ENCODE measurements at regions not wholly inside any gene's neighbourhood (a gene's known extent, or its start where the extent isn't known, plus 50 kb on each side); places are given as distances from the start of the nearest gene placed in this dataset.

DNA sequence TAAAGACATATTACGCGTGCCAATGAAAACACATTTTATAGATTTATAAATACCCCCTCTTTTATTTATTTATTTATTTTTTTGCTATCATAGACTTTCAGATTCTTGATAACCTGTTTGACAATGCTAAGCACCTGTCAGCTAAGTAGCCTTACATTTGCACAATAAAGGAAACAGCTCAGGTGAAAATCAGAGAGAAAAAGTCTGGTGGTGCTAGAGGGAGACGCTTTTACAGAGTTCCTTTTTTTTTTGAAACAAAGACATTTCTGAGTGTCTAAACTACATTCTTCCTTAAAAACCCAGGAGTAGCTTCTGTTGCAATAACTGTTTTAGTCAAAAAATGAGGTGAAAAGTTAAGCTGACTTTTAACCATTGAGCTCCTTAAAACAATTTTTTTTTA, 1611.6 kb downstream of the NCAM2 start:
- DNase-seq, result no peak

GRCh38 chr21:22627911-22628310, 1629.7 kb downstream of the NCAM2 start:
- no peak for DNase-seq

- no peak for DNase-seq
Measured at GRCh38 chr21:22630953-22631465, 1632.8 kb downstream of the NCAM2 start.

- no peak for DNase-seq
Measured at GRCh38 chr21:22632176-22632575, 1634.0 kb downstream of the NCAM2 start.

DNA sequence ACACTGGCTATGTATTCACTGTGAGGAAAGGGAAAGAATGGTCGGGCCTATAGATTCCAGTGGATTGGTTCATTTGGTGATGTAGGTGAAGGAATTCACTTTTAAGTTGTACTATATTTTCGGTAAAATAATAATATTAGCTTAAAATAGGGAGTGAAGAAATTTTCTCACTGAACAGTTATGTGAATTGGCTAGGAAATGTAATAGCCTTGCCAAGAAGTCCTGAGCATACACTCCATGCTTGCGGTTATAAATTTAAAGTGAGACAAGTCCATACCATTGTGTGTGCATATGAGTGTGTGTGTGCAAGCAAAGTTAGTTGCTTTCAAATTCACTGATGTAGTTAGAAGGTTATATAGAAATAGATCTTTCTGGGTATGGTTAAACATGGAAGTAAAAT, 1651.0 kb downstream of the NCAM2 start:
- DNase-seq, result no peak

DNA sequence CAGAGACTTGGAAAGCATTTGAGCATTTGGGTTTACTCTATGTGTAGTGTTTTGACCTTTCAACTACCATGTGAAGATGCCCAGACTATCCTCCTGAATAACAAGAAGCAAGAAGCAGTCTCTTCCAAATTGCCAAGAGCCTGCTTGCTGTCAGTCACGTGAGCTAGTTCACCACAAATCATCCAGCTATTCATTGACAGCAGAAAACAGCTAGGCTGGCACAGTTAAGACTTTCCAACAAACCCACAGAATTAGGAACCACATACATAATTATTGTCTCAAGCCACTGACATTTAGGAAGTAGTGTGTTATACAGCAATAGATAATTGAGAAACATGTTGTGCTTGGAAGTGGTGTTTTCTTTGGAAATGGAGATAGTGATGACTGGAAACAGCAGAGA, 1652.0 kb downstream of the NCAM2 start:
- no peak for DNase-seq

DNA sequence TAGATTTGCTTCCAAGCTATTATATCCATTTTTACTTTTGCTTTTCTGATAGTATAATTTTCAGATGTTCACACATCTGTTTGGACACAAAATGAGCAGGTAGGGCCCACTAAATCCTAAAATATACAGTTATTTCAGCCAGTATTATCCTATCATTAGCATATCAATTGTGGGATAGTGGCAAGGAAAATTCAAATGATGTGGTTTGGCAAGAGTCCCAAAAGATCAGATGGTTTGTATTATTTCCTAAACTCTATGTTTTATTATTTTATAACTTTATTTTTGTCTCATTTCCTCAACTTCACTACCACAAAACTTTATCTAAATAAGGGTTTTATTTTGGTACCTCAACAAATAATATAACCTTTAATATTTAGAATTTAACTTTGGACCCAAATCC, 1659.6 kb downstream of the NCAM2 start:
- DNase-seq, result no peak

DNA sequence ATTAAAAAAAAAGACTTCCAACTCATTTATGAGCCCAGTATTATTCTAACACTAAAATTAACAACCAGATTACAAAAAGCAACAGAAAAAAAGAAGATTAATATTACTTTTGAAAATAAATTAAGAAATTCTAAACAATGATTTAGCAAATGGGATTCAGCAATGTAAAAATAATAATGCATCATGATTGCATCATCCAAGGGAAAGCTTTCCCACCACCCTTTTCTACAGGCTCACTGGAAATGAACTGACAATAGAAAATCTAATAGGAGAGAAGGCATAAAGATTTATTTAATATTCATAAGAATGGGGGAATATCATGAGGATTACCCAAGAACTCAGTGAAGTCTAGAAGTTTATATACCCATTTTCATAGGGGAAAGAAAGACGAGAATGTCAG, 1671.9 kb downstream of the NCAM2 start:
- no peak for DNase-seq

GRCh38 chr21:22679207-22679606, 1681.0 kb downstream of the NCAM2 start:
- DNase-seq, result no peak

DNA sequence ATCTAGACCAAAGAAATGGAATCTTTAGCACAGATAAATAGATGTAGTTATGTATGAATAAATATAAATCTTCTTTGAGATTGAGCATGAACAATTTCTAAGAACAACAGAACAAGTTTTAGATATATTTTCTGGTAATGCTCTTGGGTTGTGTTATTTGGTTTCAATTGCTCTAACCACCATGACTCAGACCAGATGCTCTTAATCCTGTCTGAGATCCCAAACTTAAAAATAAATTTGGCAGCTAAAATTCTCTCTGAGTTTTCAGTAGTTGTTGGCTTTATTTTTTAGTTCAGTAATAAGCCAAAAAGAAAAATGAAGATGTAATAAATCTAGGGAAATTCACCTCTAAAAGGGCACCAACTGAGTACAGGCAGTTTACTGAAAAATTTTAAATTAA, 1693.4 kb downstream of the NCAM2 start:
- DNase-seq, result no peak

- DNase-seq, result no peak
Measured at GRCh38 chr21:22703521-22703920, 1705.3 kb downstream of the NCAM2 start.

GRCh38 chr21:22710721-22711120, 1712.5 kb downstream of the NCAM2 start:
- no peak for DNase-seq

GRCh38 chr21:22711636-22712035, 1713.4 kb downstream of the NCAM2 start:
- DNase-seq, result no peak

GRCh38 chr21:22725436-22725835, 1727.2 kb downstream of the NCAM2 start:
- DNase-seq, result no peak

DNA sequence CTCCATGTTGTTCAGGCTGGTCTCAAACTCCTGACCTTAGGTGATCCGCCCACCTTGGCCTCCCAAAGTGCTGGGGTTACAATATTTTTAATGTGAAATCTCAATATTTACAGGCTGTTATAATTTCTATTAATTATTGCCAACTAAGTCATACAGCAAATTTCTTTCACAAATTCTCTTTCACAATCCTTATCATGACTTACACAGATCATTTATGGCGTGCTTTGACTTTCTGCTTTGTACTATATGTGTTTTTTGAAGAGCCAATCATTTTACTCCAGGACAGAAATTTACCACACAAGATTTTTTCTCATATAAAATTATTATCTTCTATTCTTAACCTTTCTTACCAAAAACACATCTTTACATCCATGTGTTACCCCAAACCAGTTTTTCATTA, 1729.9 kb downstream of the NCAM2 start:
- peak; percentile 1 for DNase-seq

DNA sequence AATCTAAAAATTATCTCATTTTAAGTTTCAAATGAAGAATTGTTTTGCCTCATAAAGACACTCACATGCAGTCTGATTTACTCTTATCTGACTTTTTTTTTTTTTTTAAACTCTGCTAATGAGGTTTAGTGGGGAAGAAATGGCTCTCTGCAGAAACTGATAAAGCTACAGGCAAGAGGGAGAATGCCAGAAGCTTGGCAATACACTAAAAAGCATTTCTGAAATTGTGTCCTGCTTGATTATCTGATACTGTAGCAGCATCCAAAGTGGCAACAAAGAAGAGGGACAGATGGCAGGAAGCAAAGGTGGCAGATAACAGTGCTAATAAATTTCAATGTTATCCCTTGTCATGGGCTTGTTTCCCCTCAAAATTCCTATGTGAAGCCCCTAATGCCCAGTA, 1744.9 kb downstream of the NCAM2 start:
- DNase-seq, result no peak

DNA sequence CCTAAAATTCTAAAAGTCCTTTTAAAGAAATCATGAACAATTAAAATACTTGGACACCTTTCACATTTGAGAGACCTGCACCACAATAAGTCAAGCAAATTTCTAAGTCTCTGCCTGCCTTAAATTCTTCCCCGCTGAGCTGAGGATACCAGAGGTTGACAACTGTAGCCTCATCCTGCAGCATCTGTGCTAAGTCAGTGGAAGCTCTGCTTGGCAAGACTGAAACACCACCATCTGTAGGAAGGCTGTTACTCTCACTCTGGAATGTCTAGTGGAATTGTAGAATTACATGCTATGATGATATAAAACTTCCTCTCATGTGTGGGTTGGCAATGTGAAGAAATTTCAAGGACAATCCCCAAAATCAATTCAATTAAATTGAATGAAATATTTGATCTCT, 1756.5 kb downstream of the NCAM2 start:
- no peak for DNase-seq

- peak; percentile 55 for DNase-seq
Measured at GRCh38 chr21:22758478-22758877, 1760.3 kb downstream of the NCAM2 start.

- no peak for DNase-seq
Measured at GRCh38 chr21:22762463-22762862, 1764.3 kb downstream of the NCAM2 start.

GRCh38 chr21:22763442-22763841, 1765.2 kb downstream of the NCAM2 start:
- DNase-seq, result no peak

- DNase-seq, result no peak
Measured at GRCh38 chr21:22764222-22764621, 1766.0 kb downstream of the NCAM2 start.

- no peak for DNase-seq
Measured at GRCh38 chr21:22791376-22791775, 1793.2 kb downstream of the NCAM2 start.

GRCh38 chr21:22791986-22792560, 1793.9 kb downstream of the NCAM2 start:
- DNase-seq, result peak; percentile 38

DNA sequence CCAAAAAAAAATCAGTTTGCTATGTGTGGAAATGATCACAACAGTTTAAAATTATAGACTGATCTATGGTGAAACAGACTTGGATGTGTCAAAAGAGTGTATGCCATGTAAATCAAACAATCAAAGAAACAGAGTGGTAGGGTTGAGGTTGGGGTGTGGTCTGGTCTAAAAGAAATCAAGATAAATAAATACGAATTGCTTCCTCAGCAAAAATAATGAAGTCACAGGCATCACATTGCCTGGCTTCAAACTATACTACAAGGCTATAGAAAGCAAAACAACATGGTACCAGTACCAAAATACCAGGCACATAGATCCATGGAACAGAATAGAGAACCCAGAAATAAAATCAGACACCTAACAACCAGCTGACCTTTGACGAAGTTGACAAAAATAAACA, 1796.9 kb downstream of the NCAM2 start:
- no peak for DNase-seq

- no peak for DNase-seq
Measured at GRCh38 chr21:22795644-22796043, 1797.4 kb downstream of the NCAM2 start.

DNA sequence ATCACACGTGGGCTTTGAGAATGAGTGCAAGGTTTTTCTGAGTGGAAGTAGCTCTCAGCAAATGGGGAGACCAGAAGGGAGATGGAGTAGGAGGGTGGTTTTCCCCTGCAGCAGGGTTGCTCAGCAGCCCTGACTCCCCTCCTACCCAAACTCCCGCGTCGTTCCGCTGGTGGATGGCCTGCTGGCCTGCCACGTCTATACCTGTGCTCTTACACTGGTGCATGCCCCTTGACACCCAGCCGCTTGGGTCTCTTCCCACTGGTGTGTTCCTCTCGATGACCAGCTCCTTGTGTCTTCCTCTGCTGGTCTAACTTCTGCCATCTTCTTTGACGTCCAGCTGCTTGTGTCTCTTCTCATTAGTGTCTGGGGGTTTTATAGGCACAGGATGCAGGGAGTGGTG, 1797.9 kb downstream of the NCAM2 start:
- DNase-seq, result no peak
